Stomach (tissue), 4 donors: ENCODE measurements at regions not wholly inside any gene's neighbourhood (a gene's known extent, or its start where the extent isn't known, plus 50 kb on each side); places are given as distances from the start of the nearest gene placed in this dataset.

Experiments used
- POLR2AphosphoS5 ChIP-seq, 3 donors: sonication (generic); formaldehyde crosslinking; IDR thresholded peaks; one replicate each; pipeline ENCODE4 v1.6.1; 2016; ENCODE audit warnings: antibody characterized with exemption in 3 of 3
- TF ChIP-seq, protein P1 (sequence below), 7 experiments: fragments of 450-650 bp in 4 of 7; fragments of 200-600 bp in 3 of 7; sonication (generic) in 3 of 7; IDR thresholded peaks; one replicate each; pipeline ENCODE4 v1.5.1; 2016 to 2019; ENCODE audit warnings: antibody characterized with exemption in 7 of 7, control low read depth in 2 of 7, mild to moderate bottlenecking in 1 of 7

DNA sequence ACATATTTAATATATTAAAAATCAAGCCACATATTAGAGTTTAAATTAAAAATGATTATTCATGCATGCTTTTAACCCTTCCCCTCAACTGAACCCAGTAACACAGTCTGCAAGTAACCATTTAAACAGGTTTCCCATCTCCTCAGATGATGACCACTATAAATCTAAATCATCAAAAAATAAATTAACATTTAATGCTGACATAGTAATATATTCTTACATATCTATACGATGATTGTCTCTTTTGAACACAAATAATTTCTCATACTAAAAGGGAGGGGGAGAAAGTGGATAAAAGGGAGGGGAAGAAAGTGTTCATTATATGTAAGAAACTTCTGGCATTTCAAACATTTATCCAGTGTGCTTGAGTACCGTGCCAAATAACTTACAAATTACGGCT is 701.6 kb downstream of the MTRR start:
- TF ChIP-seq, protein P1, sequence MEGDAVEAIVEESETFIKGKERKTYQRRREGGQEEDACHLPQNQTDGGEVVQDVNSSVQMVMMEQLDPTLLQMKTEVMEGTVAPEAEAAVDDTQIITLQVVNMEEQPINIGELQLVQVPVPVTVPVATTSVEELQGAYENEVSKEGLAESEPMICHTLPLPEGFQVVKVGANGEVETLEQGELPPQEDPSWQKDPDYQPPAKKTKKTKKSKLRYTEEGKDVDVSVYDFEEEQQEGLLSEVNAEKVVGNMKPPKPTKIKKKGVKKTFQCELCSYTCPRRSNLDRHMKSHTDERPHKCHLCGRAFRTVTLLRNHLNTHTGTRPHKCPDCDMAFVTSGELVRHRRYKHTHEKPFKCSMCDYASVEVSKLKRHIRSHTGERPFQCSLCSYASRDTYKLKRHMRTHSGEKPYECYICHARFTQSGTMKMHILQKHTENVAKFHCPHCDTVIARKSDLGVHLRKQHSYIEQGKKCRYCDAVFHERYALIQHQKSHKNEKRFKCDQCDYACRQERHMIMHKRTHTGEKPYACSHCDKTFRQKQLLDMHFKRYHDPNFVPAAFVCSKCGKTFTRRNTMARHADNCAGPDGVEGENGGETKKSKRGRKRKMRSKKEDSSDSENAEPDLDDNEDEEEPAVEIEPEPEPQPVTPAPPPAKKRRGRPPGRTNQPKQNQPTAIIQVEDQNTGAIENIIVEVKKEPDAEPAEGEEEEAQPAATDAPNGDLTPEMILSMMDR (IDR thresholded peaks at IDR 0.05), result no peak
- no peak for TF ChIP-seq POLR2AphosphoS5 (IDR thresholded peaks at IDR 0.05)
